K562 (cell line): ENCODE measurements at regions not wholly inside any gene's neighbourhood (a gene's known extent, or its start where the extent isn't known, plus 50 kb on each side); places are given as distances from the start of the nearest gene placed in this dataset.

Source experiments
- ATAC-seq: fragments of 200-7000 bp; cut with Tn5 transposase; 3 replicates; pipeline ENCODE4 v1.9.1; 2020; ENCODE audit warnings: moderate library complexity
- BruUV-seq: library from RNA; stranded (reverse); fragments of 400-500 nt; replicated peaks from 2 replicates; lab custom pipeline; 2021; lab: Mats Ljungman, UMichigan
- CTCF ChIA-PET: fragments of 300-600 bp; formaldehyde crosslinking; extraction: SDS; loops from one replicate; lab custom pipeline; 2021; ENCODE audit warnings: low intra/inter-chr PET ratio; lab: Yijun Ruan, JAX
- POLR2A ChIA-PET: fragments of 300-600, 350-650 bp; sonication (Branson Sonifier 250); formaldehyde crosslinking; extraction: SDS; loops from one replicate; lab custom pipeline; 2021; ENCODE audit warnings: antibody characterized with exemption, inconsistent platforms; lab: Yijun Ruan, JAX
- DNase-seq, 4 experiments: peaks; one replicate each; pipeline versions ENCODE4 v3.0.0 to v3.0.0-alpha.2; 2011 to 2018; ENCODE audit warnings: low spot score in 3 of 4, mixed read lengths in 3 of 4; ENCODE audit errors: extremely low read depth in 1 of 4
- FAIRE-seq: peaks from 2 replicates; lab custom pipeline; 2011; peaks lifted over from hg19 to GRCh38; lab: Jason Lieb, UNC
- H2AFZ ChIP-seq: 2 replicates; pipeline ENCODE4 v1.6.0; 2011; ENCODE audit warnings: low read depth, low read length, control low read depth, inconsistent platforms
- H3K27ac ChIP-seq: fragments of 200-600 bp; 3 replicates; pipeline ENCODE4 v1.8.0; 2011; ENCODE audit warnings: low read depth, mild to moderate bottlenecking, control low read depth, inconsistent platforms, low read length, moderate library complexity, mixed read lengths; ENCODE audit errors: extremely low read depth
- H3K27me3 ChIP-seq, 2 experiments: fragments of 300-600 bp in 1 of 2; 2 replicates in 1 of 2; 3 replicates in 1 of 2; pipeline versions ENCODE4 v1.6.0 to v1.8.0; 2011; ENCODE audit warnings: inconsistent platforms in 2 of 2, low read length in 2 of 2, mild to moderate bottlenecking in 1 of 2, mixed read lengths in 1 of 2, moderate library complexity in 1 of 2; ENCODE audit not compliant: control insufficient read depth in 2 of 2, insufficient read depth in 2 of 2
- H3K36me3 ChIP-seq: fragments of 300-600 bp; 3 replicates; pipeline ENCODE4 v1.8.0; 2011; ENCODE audit warnings: mild to moderate bottlenecking, low read length, inconsistent platforms; ENCODE audit not compliant: control insufficient read depth, insufficient read depth
- H3K4me1 ChIP-seq, 2 experiments: fragments of 200-600 bp in 1 of 2; replicated peaks in 1 of 2; 2 replicates in 1 of 2; 3 replicates in 1 of 2; pipeline versions ENCODE4 v1.5.1 to v1.8.0; 2011; ENCODE audit warnings: inconsistent platforms in 2 of 2, low read length in 2 of 2, mild to moderate bottlenecking in 1 of 2, mixed read lengths in 1 of 2, moderate library complexity in 1 of 2; ENCODE audit not compliant: control insufficient read depth in 2 of 2, insufficient read depth in 2 of 2
- H3K4me2 ChIP-seq: 2 replicates; pipeline ENCODE4 v1.6.1; 2011; ENCODE audit warnings: low read length, control low read depth, inconsistent platforms, mixed read lengths; ENCODE audit not compliant: insufficient read depth
- H3K4me3 ChIP-seq: fragments of 200-600 bp; sonication (generic), shearing (Covaris generic); 2 replicates; pipeline ENCODE4 v1.5.1; 2016; ENCODE audit warnings: control low read depth, inconsistent platforms
- H3K79me2 ChIP-seq: fragments of 200-600 bp; 3 replicates; pipeline ENCODE4 v1.8.0; 2011; ENCODE audit warnings: low read length, inconsistent platforms; ENCODE audit not compliant: control insufficient read depth, insufficient read depth
- H3K9ac ChIP-seq, 2 experiments: 2 replicates each; pipeline versions ENCODE4 v1.6.0 to v1.6.1; 2011; ENCODE audit warnings: low read depth in 2 of 2, low read length in 2 of 2, control low read depth in 1 of 2, inconsistent platforms in 1 of 2, mild to moderate bottlenecking in 1 of 2, mixed read lengths in 1 of 2; ENCODE audit not compliant: insufficient read depth in 1 of 2
- H3K9me1 ChIP-seq: one replicate; pipeline ENCODE4 v1.6.0; 2011; ENCODE audit warnings: inconsistent platforms, mild to moderate bottlenecking, low read length, moderate library complexity; ENCODE audit not compliant: control insufficient read depth, insufficient read depth
- H3K9me3 ChIP-seq: replicated peaks from 2 replicates; pipeline ENCODE4 v1.5.1; 2011; ENCODE audit warnings: low read depth, low read length, inconsistent platforms; ENCODE audit not compliant: control insufficient read depth, insufficient read depth
- H4K20me1 ChIP-seq: replicated peaks from 2 replicates; pipeline ENCODE4 v1.6.1; 2011; ENCODE audit warnings: low read length, inconsistent platforms, mixed read lengths; ENCODE audit not compliant: control insufficient read depth, insufficient read depth
- CUX1 ChIP-seq: fragments of 200-800 bp; sonication (Bioruptor generic); IDR thresholded peaks from 2 replicates; pipeline ENCODE4 v1.6.1; 2016; ENCODE audit warnings: missing genetic modification characterization, missing compliant biosample characterization
- ZNF384 ChIP-seq: IDR thresholded peaks from 2 replicates; pipeline ENCODE4 v1.6.1; 2012; ENCODE audit warnings: low read depth, low read length, improper control_type of control experiment
- in situ Hi-C: fragments of 300-500 bp; cut with MboI; formaldehyde crosslinking; loops from 4 replicates; pipeline ENCODE4 v1.15.0; 2018; ENCODE audit warnings: inconsistent platforms, mixed read lengths
- intact Hi-C: fragments of 100-400 bp; cut with micrococcal nuclease; formaldehyde crosslinking; loops from 2 replicates; pipeline ENCODE4 v1.14.2; 2022

GRCh38 chr14:65910108-65910786 lies 497.7 kb downstream of the FUT8 start (continued):
- no peak for TF ChIP-seq CUX1 (CRISPR knock-in tag)

GRCh38 chr14:65915125-65915524 lies 502.6 kb downstream of the FUT8 start:
- Histone ChIP-seq H4K20me1 (no peaks in the 10 kb centered on the region), H3K4me3 (no peak overlapping the region), H3K79me2 (no peaks in the 10 kb centered on the region), H3K9ac (no peak overlapping the region), H3K9me1 (no peaks in the 10 kb centered on the region), H3K9me3 (no peaks in the 10 kb centered on the region), H3K27ac (no peak overlapping the region), H2AFZ (no peak overlapping the region), H3K27me3 (no peaks in the 10 kb centered on the region), H3K4me1 (no peaks in the 10 kb centered on the region), H3K36me3 (no peaks in the 10 kb centered on the region), H3K4me2 (no peak overlapping the region)
- DNase-seq (no peak), FAIRE-seq (no peak), ATAC-seq (no peak)
- ChIA-PET CTCF (no interaction called here), POLR2A (no interaction called here)
- in situ Hi-C loops = no loop called here
- intact Hi-C loops = no loop called here
- no TSS peak for BruUV-seq
- TF ChIP-seq ZNF384 = no peak
